GOT3 (cell line): ENCODE measurements at regions not wholly inside any gene's neighbourhood (a gene's known extent, or its start where the extent isn't known, plus 50 kb on each side); places are given as distances from the start of the nearest gene placed in this dataset.
"Not testable (repeated sequence)": the region's sequence is repeated elsewhere in the genome, so short reads cannot be mapped to it uniquely, and the experiment has no call there.

Experiments used
- DNase-seq: peaks from one replicate; lab custom pipeline; 2025; ENCODE audit warnings: mixed read lengths; lab: John Stamatoyannopoulos, UW

GRCh38 chr5:120919017-120919416 is 454.9 kb downstream of the PRR16 start:
- no peak for DNase-seq

GRCh38 chr5:120923026-120923425 is 458.9 kb downstream of the PRR16 start:
- DNase-seq, result no peak

- no peak for DNase-seq
Observed at GRCh38 chr5:120926471-120926870, 462.4 kb downstream of the PRR16 start.

- DNase-seq, result no peak
Observed at GRCh38 chr5:120927950-120928530, 463.9 kb downstream of the PRR16 start.

- no peak for DNase-seq
Observed at GRCh38 chr5:120932480-120932879, 468.4 kb downstream of the PRR16 start.

- DNase-seq, result no peak
Observed at GRCh38 chr5:120934031-120934430, 469.9 kb downstream of the PRR16 start.

GRCh38 chr5:120936652-120937051 is 472.6 kb downstream of the PRR16 start:
- DNase-seq, result no peak

GRCh38 chr5:120938604-120939003 is 474.5 kb downstream of the PRR16 start:
- no peak for DNase-seq

GRCh38 chr5:120942596-120943350 is 478.7 kb downstream of the PRR16 start:
- DNase-seq, result no peak

GRCh38 chr5:120949596-120949995 is 485.5 kb downstream of the PRR16 start:
- not testable (repeated sequence) for DNase-seq

GRCh38 chr5:120953445-120953844 is 489.3 kb downstream of the PRR16 start:
- not testable (repeated sequence) for DNase-seq

GRCh38 chr5:120954255-120954654 is 490.2 kb downstream of the PRR16 start:
- DNase-seq, result no peak

GRCh38 chr5:120955795-120956194 is 491.7 kb downstream of the PRR16 start:
- DNase-seq, result no peak

- DNase-seq, result no peak
Observed at GRCh38 chr5:120958877-120959485, 494.9 kb downstream of the PRR16 start.

GRCh38 chr5:120960510-120960909 is 496.4 kb downstream of the PRR16 start:
- no peak for DNase-seq

- DNase-seq, result no peak
Observed at GRCh38 chr5:120967366-120967765, 503.3 kb downstream of the PRR16 start.

GRCh38 chr5:120974690-120975089 is 510.6 kb downstream of the PRR16 start:
- no peak for DNase-seq

GRCh38 chr5:120982351-120982750 is 518.3 kb downstream of the PRR16 start:
- no peak for DNase-seq

GRCh38 chr5:120985526-120985925 is 521.4 kb downstream of the PRR16 start:
- DNase-seq, result no peak

- DNase-seq, result no peak
Observed at GRCh38 chr5:120988491-120988890, 524.4 kb downstream of the PRR16 start.

GRCh38 chr5:120988941-120989340 is 524.8 kb downstream of the PRR16 start:
- DNase-seq, result no peak

- DNase-seq, result no peak
Observed at GRCh38 chr5:120991569-120991968, 527.5 kb downstream of the PRR16 start.

- DNase-seq, result no peak
Observed at GRCh38 chr5:120994112-120994511, 530.0 kb downstream of the PRR16 start.
